ENCODE measurements at regions not wholly inside any gene's neighbourhood (a gene's known extent, or its start where the extent isn't known, plus 50 kb on each side); places are given as distances from the start of the nearest gene placed in this dataset.

- H3K36me3 ChIP-seq (ENCODE audit: insufficient read depth) = no peaks in the 10 kb centered on the region
- Mint-ChIP-seq H3K4me3 (no peak overlapping the region; the same call in 2 of the 3 replicates), H3K4me1 (peaks cover 37% of the 10 kb centered on the region), H3K36me3 (ENCODE audit: low read depth) (no peaks in the 10 kb centered on the region; the same call in 2 of the 3 replicates), H3K9me3 (no peaks in the 10 kb centered on the region), H3K27ac (peak overlapping the region; percentile 54; the same call in 1 of the 2 replicates), H3K27me3 (ENCODE audit: insufficient read depth, low read depth, poor library complexity) (no peaks in the 10 kb centered on the region)
- peaks cover 53% of the 10 kb centered on the region for H3K4me1 ChIP-seq (ENCODE audit: insufficient read depth)
- H3K27me3 ChIP-seq (ENCODE audit: insufficient read depth) = no peaks in the 10 kb centered on the region
- H3K4me2 ChIP-seq = 0 out of 2 replicates have a peak overlapping the region, but pooled peaks have one; percentile 4
- DNase-seq (ENCODE audit: low spot score) (peak; percentile 48), ATAC-seq (peak; percentile 94)
- H2AFZ ChIP-seq = no peak overlapping the region
- no peaks in the 10 kb centered on the region for H3K9me2 ChIP-seq (ENCODE audit: insufficient read depth)
- H3K79me2 ChIP-seq (replicated peaks; ENCODE audit: insufficient read depth) = no peaks in the 10 kb centered on the region; the same call in 1 of the 2 replicates
- H4K20me1 ChIP-seq (replicated peaks; ENCODE audit: insufficient read depth) = no peaks in the 10 kb centered on the region
- H3K27ac ChIP-seq (ENCODE audit: low read depth) = peak overlapping the region; percentile 17; the same call in 1 of the 2 replicates
- no peak overlapping the region for H3K4me3 ChIP-seq
- H3F3A ChIP-seq (replicated peaks; ENCODE audit: low read depth) = no peaks in the 10 kb centered on the region
- TF ChIP-seq EZH2phosphoT487 (IDR thresholded peaks at IDR 0.05; ENCODE audit: unreplicated experiment) = no peak
- TF ChIP-seq EZH2 (IDR thresholded peaks at IDR 0.05; ENCODE audit: low read depth, unreplicated experiment) = no peak
- TF ChIP-seq ZNF462 (CRISPR knock-in tag; IDR thresholded peaks at IDR 0.05) = no peak
- TF ChIP-seq STAT1 (IDR thresholded peaks at IDR 0.05; ENCODE audit: unreplicated experiment) = no peak
- TF ChIP-seq POLR2AphosphoS5 (IDR thresholded peaks at IDR 0.05; ENCODE audit: low read depth) = no peak
- no peak for TF ChIP-seq ETS1 (IDR thresholded peaks at IDR 0.05)
- TF ChIP-seq ZNF114 (CRISPR knock-in tag; IDR thresholded peaks at IDR 0.05) = no peak
- no peak for TF ChIP-seq REST (IDR thresholded peaks at IDR 0.05; ENCODE audit: unreplicated experiment)
- no peak for TF ChIP-seq ZNF331 (CRISPR knock-in tag; IDR thresholded peaks at IDR 0.05; ENCODE audit: low read depth)
- no peak for TF ChIP-seq CTCF (conservative IDR thresholded peaks at IDR 0.05; ENCODE audit: low read depth in 2 of 2)
- no peak for TF ChIP-seq CREB1 (CRISPR knock-in tag; IDR thresholded peaks at IDR 0.05; ENCODE audit: low read depth)
- TF ChIP-seq NANOG (IDR thresholded peaks at IDR 0.05; ENCODE audit: borderline replicate concordance) = no peak
- TF ChIP-seq JUNB (IDR thresholded peaks at IDR 0.05; ENCODE audit: unreplicated experiment) = no peak
These were observed 61.5 kb downstream of the HYCC1 start for GRCh38 chr7:22952306-22953015.
